Stimulated activated CD4-positive, alpha-beta T cell treated with anti-CD3 and anti-CD28 coated beads, Interleukin-4, amount 100 ng/mL, for 48 hours (primary cell): ENCODE measurements at regions not wholly inside any gene's neighbourhood (a gene's known extent, or its start where the extent isn't known, plus 50 kb on each side); places are given as distances from the start of the nearest gene placed in this dataset.

Experiments used
- DNase-seq, 2 donors: peaks; one replicate each; pipeline ENCODE4 v3.0.0-alpha.2; 2020; ENCODE audit warnings: low read depth in 2 of 2

DNA sequence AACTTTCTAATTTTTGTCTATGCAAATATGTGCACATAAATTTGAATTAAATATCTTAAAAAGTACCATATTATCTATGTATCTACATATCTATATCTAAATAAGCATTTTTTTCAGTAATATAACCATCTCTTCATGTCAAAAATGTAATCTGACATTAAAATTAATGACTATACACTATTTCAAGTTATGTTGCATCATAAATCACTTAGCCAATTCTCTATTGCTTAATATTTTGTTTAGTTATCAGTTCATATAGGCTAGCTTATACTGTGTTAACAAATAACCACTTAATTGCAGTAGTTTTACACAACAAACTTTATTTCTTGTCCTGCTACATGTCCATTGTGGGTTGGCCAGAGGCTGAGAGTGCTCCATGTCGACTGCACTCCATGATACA, 360.8 kb downstream of the EPM2A start:
- DNase-seq = no peak

DNA sequence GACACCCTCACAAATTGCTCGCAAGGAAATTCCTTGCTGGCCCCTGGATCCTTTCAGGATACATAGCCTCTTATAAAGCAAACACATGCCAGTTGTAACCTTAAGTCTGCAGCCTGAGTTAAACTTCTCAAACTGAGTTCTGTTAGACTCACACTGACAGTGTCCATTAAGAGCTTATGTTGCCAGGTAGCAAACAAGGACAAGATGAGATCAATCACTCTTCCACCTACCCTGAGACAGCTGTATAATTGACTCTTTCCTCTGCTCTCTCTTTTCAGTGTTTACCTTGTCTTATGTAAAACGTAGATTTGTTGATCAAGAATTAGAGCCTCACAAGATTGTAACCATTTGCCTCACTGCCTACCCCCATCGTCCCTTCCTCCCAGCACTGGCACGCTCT, 359.8 kb downstream of the EPM2A start:
- DNase-seq = no peak

- DNase-seq = no peak
These were observed 355.1 kb downstream of the EPM2A start for GRCh38 chr6:145380186-145380585.

- no peak for DNase-seq
These were observed 353.4 kb downstream of the EPM2A start for GRCh38 chr6:145381941-145382340.

DNA sequence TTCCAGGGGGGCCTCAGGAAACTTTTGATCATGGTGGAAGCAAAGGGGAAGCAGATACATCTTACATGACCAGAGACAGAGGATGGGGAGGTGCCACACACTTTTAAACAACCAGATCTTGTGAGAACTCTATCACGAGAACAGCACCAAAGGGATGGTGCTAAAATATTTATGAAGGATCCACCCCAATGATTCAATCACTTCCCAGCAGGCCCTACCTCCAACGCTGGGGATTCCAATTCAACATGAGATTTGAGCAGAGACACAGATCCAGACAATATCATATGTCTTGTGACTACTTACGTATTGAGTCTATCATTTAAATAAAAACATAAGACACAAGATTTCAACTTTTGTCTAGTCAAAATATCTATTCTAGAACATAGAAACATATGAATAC, 351.9 kb downstream of the EPM2A start:
- no peak for DNase-seq

DNA sequence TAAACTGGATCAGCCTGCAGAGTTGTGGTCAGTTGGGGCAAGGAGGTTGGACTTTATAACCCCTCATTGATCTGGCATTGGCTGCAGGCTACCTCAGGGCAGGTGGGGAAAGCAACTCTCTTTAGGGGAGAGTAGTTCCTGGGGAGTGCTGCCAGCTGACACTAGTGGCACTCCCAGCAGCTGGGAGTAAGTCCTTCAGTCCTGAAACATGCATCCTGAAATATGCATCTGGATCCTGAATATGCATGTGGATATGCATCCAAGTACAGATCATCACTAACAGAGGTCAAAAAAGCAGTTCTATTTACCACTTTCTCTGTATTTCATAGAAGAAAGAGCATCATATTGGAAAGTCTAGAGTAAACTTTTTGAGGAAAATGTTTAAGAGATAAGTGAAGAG, 350.8 kb downstream of the EPM2A start:
- DNase-seq = no peak

DNA sequence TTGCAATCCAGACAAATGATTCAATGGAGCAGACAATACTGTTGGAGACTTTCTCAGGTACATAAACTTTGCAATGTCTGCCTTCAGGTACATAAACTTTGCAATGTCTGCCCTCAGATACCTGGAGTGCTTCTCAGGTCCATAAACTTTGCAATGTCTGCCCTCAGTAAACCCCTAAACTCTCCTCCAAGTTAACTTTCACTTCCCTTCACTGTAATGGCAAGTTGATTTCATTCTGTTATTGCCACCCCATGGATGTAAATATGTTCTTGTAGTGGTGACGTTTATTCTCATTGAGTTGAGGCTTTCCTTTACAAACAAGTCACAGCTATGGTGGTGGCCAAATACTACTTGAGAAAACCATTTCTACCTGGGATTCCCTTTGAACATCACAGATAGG, 338.8 kb downstream of the EPM2A start:
- no peak for DNase-seq

DNA sequence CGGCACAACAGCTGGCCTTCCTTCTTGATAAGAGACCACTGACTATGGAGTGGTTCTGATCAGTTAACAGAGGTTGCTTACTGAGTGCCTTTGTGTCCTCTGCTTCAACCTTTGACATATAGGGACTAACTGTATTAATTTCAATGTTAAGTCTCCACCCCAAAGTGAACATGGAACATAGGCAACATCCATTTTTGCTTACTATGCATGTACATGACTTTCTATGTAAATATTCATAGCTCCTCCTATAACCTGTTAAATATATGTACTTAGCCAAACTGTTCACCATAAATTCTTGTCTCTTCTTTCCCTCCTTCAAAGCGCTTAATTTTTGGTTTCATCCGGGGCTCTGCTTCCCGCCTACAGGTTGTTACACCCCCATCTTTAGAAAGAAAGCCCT, 334.8 kb downstream of the EPM2A start:
- DNase-seq = no peak

DNA sequence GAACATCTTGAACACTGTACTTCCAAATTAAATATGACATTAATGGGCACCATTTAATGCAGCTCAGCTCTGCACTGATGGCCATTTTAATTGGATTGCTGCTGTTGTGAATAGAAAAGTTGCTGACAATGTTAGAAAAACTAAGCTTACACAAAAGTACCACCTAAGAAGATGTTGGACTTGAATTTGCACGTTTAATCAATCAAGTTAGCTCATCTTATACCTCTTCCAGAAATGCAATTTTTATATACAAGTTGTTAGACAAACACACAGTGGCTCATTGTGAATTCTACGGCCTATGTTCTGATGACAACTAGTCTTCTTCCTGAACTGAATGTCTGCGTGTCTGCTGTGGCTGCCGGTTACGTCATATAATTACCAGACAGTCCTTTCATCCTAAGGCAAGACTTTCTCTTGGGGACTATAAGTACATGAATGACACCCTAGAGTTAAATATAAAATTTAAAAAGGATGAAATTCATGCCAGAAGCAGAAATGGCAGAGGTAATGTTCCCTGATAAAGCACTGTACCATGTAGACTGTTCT, 330.2 kb downstream of the EPM2A start:
- DNase-seq = no peak

DNA sequence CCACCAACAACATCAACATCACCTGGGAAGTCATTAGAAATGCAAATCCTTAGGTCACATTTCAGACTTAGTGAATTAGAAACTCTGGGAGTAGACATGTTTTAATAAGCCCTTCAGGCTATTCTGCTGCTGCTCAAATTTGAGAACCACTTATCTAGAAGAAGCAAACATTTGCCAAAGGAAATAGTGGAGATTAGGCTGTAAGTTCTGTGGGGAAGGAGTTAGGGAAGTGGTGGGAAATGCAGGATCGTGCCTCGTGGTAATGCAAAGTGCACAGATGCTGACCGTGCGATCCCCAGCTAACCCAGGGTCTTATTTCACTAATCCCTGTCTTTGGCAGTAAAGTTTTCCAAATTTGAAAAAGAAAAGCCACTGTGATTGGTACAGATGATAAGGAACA, 328.5 kb downstream of the EPM2A start:
- no peak for DNase-seq

GRCh38 chr6:145415616-145416015, 319.7 kb downstream of the EPM2A start:
- DNase-seq = no peak

GRCh38 chr6:145420599-145420998, 314.7 kb downstream of the EPM2A start:
- no peak for DNase-seq

GRCh38 chr6:145423936-145424335, 311.4 kb downstream of the EPM2A start:
- no peak for DNase-seq

GRCh38 chr6:145427232-145427631, 308.1 kb downstream of the EPM2A start:
- DNase-seq = no peak

DNA sequence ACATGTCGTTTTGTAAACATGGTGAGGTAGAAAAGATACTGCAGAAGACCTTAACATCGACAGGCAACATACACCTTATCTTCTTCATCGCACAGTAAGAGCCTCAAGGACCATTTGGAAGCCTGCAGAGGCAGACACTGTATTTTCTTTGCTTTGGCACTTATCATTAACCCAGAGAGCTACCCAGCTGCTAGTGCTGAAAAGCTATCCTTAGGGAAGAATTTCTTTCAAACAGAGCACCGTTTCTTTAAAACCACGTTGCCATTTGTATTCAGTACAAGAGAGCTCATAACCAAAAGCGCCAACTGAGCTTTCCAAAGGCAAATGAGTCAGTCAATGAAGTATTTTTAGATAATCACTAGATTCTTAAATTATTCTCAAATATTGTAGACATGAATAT, 306.6 kb downstream of the EPM2A start:
- no peak for DNase-seq

- no peak for DNase-seq
These were observed 293.2 kb downstream of the EPM2A start for GRCh38 chr6:145442110-145442509.

- no peak for DNase-seq
These were observed 289.6 kb downstream of the EPM2A start for GRCh38 chr6:145445674-145446073.

DNA sequence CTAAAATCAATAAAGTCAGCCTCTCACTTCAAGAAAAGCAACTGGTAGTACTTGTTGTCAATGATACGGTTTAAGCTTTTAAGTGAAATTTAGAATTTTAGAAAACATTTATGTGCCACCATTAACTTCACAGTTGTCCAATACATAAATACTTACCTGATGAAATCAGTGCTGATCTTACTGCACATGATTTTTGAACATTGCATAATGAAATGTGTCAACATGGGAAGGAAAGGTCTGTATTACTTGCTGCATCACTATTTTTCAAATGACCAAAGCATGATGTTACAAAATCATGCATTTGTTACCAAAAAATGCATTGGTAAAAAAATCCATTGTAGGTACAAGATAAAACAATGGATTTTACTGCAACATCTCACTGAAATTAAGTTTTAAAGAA, 284.3 kb downstream of the EPM2A start:
- DNase-seq = no peak

- no peak for DNase-seq
These were observed 281.9 kb downstream of the EPM2A start for GRCh38 chr6:145453376-145453775.

GRCh38 chr6:145454006-145454405, 281.3 kb downstream of the EPM2A start:
- DNase-seq = no peak

DNA sequence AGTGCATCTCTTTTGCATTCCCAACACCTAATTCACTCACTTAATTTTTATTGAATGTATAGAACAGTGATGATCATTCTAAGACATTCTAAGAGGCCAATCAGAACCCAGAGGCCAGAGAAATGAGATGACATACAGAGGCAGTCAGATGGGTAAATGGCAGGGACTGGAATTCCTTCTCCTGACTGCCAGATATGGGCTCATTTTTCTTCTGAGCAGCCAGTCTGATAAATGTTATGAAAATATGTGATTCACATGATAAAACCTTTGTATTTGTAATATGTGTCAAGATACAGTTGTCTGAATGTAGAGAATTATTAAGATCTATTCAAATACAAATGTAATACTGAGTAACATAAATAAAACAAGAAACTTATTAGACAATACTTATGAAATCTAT, 277.8 kb downstream of the EPM2A start:
- DNase-seq = no peak

- no peak for DNase-seq
These were observed 266.8 kb downstream of the EPM2A start for GRCh38 chr6:145468534-145468933.

GRCh38 chr6:145469021-145469420, 266.3 kb downstream of the EPM2A start:
- no peak for DNase-seq

GRCh38 chr6:145475794-145476396, 259.4 kb downstream of the EPM2A start:
- DNase-seq = no peak
